Activated CD8-positive, alpha-beta memory T cell treated with anti-CD3 and anti-CD28 coated beads, Interleukin-2, amount 50 U/mL, for 4 hours (primary cell): ENCODE measurements at regions not wholly inside any gene's neighbourhood (a gene's known extent, or its start where the extent isn't known, plus 50 kb on each side); places are given as distances from the start of the nearest gene placed in this dataset.

ENCODE experiments used
- DNase-seq: peaks from one replicate; pipeline ENCODE4 v3.0.0-alpha.2; 2020

DNA sequence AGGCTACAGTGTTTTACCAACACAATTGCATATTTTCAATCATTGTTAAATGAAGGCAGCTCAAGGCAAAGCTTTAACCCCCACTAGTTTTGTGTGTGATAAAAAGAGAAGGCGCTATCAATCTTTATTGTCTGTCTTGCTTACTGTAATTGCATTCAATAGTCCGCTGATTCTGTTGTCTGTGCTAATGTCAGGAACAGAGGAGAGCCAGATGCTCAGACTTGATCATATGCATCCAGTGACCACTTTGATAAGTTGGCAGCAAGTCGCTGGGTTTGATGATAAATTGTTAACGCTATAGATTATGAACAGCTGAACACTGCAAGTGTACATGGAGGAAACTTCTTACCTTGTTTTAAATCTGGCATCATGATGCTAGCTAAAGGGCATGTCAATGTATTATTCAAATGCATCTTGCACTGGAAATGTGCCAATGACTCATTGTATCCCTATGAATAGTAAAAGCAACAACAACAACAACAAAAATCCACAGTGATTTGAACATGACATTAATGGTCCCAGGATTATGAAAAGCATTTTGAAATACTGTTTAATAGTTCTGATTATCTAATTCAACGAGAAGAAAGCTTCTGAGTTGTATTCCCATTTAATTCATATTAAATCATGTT, 423.5 kb upstream of the FANCL start:
- DNase-seq = no peak

DNA sequence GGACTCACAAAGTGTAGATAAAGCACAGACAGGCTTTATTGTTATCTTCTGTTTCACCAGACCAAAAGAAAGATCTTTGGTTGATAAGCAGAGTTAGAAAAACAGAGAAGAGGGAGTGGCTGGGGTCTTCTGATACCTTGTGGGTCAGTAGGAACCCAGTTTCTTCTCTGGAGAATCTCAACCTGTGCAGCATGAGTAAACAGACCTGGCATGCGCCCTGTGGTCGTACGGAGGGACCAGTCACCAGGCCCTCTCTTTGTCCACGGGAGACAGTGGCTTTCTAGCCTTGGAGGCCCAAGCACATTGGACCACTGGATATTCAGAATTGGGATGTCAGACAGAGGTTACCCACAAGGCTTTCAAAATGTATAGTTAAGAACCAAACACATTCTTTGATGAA, 418.9 kb upstream of the FANCL start:
- DNase-seq = no peak

DNA sequence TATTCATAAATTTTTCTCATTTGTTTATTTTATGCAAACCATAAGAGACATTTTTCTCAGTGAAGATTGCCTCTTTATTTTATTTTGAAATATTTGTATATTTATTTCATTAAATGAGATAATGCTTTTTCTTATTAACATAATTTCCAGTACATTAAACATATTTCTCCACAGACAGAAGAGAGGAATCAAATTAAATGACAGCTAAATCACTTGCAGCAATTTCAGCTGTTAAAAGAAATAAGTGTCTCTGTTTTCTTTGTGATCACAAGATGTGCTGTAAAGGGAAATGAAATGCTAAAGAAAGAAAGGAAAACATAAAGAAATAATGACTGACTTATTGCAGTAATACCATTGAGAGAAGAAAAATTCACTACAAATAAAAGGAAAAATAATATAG, 414.0 kb upstream of the FANCL start:
- DNase-seq = no peak

DNA sequence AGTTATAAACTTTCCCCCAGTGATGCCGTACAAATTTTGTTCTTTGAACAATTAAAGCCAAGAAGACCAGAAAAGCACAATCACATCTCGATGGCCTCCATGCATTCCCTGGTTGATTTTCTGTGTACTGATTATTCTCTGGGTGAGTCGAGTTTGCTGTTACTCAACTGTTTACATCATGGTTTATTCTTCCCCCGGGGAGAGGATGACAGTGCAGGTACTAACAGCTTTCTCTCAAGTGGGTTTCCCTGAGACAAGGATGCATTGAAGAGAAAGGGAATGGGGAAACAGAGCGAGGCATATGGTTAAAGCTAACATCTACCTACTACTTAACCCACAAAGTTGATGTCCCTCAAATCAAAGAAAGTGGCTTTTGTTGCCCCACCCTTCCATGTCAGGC, 410.8 kb upstream of the FANCL start:
- no peak for DNase-seq

DNA sequence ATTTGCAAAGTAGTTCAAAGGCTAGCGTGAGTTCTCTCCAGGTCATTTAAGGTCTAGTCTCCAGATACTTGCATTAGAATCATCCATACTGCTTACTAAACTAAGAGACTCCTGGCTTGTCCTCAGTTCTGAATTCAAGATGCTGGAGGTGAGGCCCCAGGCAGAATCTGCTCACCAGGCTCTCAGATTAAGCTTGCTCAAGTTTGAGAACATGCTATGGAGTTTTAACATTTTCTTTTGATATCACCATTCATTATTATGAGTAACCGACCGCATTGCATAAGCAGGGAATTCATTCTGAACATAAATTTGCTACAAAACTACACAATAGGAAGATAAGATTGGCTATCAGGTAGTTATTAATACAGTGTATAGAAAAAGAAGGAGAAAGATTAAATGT, 409.7 kb upstream of the FANCL start:
- DNase-seq = no peak

GRCh38 chr2:58649756-58650155, 408.6 kb upstream of the FANCL start:
- DNase-seq = no peak

DNA sequence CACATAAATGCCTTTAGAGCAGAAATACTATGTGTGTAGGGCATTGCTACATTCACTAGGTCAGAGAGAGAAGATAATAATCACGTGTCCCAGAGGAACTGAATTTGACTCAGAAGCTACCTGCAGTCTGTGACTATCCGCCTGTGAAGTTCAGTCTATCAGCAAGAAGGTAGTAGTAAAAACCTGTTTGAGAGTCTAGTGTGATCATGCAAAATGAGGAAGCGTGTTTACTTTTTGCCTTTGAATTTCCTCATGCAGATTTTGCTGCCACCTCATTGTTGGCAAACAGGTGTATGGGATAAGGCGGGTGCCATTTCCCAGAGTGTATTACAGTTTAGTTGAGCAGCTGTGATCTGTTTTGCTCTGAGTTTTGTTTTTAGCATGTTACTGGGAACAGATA, 403.9 kb upstream of the FANCL start:
- DNase-seq = no peak

- no peak for DNase-seq
Observed at GRCh38 chr2:58644451-58644850, 403.3 kb upstream of the FANCL start.

GRCh38 chr2:58641001-58641400, 399.9 kb upstream of the FANCL start:
- no peak for DNase-seq

GRCh38 chr2:58640042-58640441, 398.9 kb upstream of the FANCL start:
- no peak for DNase-seq

DNA sequence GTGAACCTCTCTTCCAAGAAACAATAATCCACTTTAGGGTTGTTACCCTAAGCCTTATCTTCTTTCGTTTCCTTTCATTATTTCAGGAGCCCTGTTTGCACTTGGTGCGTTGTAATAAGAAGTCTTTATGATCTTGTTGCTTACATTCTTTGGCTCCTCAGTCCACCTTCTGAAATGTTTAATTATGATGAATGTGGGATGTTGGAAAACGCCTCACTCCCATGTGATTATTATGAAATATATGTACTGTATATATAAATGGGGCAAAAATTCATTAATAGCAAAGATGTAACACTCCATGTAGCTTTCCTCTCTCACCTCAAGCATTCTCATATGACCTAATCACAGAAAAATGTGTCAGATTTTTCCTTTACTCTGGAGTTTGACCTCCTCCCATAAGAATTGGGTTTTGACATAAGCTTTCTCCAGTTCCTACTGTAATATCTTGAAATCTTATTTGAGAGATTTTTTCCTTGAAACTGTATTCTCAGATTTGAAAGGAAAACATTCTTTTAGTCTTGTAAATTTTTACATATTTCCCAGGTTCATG, 397.2 kb upstream of the FANCL start:
- DNase-seq = no peak

DNA sequence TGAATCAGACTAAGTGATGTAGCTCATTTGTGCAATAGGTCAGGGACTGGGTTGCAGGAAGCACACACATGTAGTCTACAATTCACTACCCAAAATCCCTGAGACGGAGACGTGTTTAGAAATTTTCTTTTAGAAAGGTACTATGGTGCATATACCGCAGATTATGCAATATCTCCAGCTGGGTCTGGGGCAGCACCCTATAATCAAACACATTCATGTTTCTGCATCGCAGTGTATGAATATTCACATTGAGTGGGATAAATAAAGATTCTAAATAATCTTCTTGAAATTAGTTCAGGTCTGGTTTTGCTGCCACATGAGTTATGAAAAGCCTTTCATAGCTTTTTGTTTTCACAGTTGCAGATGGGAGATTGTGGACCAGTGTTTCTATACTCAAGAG, 395.7 kb upstream of the FANCL start:
- no peak for DNase-seq

DNA sequence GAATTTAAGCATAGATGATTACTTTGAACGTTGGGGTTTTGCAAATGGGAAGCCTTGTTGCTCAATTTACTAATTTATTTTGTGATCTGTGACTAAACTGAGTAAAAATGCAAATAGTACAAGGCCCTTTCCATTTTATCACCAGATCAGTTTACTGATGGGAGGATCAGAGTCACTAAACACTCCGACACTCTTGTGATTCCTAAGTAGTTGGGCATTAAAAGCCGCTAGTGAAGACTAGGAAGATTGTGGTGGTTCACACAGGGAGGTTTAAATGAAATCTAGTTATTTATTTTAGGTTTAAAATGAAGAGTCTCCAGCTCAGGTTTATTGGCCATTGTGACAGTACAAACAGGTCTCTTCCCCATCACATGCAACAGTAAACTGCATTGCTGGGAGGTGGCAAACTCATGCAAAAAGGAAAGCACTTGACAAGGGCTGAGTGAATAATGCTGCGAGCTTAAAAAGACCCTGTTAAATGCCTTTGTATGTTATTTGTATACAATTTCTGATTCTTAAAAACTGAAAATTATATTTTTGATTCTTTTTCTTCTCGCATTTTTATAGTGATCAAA, 394.8 kb upstream of the FANCL start:
- no peak for DNase-seq

DNA sequence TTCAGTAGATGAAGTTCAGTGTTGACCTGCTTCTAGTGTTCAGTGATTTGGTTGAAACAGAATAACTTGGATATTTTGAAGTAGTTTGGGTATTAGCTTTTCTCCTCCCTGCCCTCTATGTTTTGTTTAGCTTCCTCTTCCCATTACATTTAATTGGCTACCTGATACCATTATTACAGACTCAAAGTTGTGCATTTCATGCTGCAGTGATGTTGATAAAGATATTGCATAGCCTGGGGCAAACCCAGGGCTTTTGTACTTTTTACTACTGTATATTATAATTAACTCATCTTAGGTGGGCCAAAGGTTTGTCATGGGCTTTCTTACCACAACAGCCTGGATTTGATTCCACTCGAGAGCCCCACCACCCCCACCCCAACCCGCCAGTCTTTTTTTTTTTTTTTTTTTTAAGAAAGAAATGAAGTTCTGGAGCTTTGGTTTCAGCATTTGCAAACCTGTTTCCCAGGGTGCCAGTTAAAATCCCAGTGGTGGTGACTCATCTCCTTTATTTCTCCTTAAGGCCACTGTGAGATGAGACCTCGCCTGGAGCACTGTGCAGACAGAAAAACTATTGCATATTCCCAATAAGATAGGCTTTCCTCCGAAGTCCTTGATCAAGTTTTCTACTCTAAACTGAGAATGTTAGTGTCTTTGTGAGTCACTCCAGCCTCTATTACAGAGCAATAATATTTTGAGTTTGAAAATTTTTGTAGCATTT, 393.7 kb upstream of the FANCL start:
- no peak for DNase-seq

DNA sequence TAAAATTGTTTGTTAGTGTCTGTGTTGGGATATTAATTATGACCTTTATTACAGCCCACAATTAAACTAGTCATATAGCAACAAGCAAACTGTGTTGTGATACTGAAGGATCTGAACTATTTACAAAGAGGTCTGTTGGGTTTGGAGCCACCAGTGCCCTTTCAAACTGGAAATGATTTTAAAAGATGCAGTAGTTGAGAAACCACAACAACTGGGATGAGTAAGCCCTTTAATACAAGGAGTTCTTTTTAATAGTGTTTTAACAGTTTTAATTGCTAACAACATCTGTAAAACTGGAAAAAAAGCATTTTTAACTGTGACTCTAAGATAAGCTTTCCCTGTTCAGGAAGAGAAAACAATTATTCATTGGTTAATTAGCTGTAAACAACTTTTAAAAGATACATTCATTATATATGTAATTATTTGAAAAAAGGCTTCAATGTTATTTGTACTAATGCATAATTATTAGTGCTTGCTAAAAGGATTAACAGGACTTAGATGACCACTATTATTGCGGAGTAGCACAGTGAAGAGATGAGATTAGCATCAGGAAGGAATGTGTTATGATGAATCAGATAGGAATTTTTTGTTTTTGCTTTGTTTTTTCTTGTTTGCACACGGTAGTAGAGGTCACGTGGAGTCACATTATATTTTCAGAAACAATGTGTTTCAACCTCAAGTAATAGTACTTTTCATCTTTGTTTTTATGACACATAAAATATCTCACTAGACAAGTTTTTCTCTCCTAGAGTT, 392.7 kb upstream of the FANCL start:
- DNase-seq = no peak

DNA sequence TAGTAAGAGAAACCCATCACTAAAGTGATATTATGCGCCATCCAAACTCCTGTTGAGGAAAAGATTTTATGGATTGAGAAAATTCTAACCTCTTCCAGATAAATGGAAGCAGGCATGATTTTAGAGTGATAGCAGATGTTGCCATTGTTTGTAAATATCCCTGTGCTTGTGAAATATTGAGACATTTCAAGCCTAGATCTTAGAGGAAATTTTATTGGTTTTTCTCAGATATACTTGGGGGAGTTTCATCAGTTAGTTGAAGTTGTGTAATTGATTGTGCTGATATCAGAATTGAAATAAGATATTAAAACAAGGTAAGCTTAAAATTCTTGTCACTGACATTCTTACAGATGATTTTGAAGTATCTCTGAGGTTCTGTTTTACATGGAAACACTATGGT, 390.9 kb upstream of the FANCL start:
- no peak for DNase-seq

DNA sequence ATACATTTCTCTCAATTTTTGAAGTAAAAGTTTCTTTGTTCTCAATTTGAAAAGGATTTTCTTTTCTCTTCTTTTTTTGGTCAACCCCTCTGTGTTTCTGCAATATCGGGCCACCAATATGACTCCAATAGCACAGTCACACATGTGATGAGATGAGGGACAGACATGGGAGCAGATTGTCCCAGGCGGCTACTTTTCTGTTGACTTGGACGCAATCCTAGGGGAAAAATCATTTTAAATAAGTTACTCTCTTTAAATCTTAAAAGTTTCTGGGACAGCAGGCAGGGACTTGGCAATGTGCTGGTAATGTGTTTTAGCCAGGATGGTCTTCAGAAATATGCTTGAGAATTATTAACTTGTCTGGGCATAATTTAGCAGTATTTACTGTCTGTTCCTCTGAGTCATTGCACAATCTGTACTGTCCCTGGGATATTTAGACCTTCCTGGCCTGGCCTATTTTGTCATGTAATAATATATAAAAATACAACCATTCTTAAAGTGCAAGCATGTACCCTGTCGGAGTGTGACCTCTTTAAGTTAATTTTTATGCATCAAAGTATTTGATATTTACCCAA, 388.5 kb upstream of the FANCL start:
- no peak for DNase-seq

- no peak for DNase-seq
Observed at GRCh38 chr2:58620896-58621295, 379.8 kb upstream of the FANCL start.

DNA sequence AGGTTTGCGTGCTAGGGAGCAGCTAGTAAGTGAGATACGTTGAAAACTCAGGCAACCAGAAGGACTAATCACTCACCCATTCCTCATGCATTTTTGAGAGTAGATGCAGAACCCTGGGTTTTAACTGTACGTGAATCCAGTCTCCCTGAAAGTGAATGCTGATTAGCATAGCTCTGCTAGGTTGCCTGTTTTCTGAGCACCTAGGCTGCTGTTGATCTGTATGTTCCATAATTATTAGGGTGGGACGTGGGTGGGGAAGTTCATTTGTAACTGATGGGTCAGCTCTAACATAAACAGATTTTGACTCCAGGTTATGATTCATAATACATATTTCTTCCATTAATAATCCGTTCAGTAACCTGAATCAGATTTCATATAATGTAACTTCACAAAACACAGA, 379.0 kb upstream of the FANCL start:
- DNase-seq = no peak

DNA sequence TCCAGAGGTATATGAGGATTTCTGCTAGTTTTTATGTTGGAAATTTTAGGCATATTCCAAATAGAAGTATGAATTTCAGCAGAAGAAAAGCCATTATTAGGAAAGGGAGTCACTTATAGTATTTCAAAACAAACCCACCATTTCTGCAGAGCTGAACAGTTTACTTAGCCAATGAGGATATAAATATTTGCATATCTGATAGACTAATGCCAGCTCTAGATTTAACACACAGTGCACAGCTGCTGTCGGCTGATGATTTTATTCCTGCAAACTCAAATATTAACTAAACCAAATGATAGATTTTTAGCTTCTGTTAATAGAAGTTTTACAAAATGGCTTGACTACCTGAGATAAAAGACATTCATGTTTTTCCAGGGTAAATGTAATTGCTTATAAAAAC, 375.8 kb upstream of the FANCL start:
- DNase-seq = no peak

DNA sequence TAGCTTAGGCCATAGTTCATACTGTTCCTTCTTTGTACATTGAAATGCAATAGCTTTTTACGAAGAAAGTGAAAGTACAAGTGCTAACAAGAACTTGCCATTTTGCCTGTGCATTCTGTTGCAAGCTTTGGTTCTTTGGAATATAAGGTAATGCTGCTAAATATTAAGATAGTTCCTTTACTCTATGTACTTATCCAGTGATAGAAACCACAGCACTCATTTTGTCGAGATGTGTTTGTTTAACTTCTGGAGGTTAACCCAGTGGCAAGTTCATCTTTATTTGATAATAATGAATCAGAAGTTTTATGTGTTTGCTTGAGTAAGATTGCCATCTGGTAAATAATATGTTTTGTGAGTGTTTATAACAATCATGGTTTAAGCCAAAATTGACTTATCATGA, 373.1 kb upstream of the FANCL start:
- no peak for DNase-seq

- DNase-seq = no peak
Observed at GRCh38 chr2:58612973-58613372, 371.8 kb upstream of the FANCL start.

DNA sequence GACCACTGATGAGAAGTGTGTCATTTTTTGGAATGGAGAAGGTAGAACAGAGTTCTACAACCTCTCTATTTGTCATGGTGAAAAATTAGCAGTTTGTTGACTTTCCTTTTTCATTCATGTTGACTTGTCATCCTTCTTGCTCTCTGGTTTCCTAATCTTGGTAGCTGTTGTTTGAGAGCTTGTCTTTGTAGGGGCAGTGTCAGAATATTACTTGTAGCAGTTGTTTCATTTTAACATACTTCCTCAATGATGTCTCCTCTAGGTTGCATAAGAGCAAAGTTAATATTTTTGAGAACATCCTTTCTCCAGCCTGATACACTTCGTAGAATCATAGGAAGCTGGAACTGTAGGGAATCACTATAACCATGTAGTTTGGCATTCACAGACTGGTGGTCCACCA, 368.2 kb upstream of the FANCL start:
- DNase-seq = no peak
